A673 (cell line): ENCODE measurements at regions not wholly inside any gene's neighbourhood (a gene's known extent, or its start where the extent isn't known, plus 50 kb on each side); places are given as distances from the start of the nearest gene placed in this dataset.

ENCODE experiments used
- BruUV-seq: library from RNA; stranded (reverse); fragments of 400-500 nt; replicated peaks from 2 replicates; lab custom pipeline; 2021; lab: Mats Ljungman, UMichigan
- CTCF ChIA-PET: fragments of 300-600 bp; sonication (Branson Sonifier 250); formaldehyde crosslinking; loops from one replicate; lab custom pipeline; 2022; ENCODE audit warnings: antibody characterized with exemption; lab: Charles Lee
- POLR2A ChIA-PET: fragments of 300-600 bp; sonication (Branson Sonifier 250); formaldehyde crosslinking; loops from one replicate; lab custom pipeline; 2022; ENCODE audit warnings: antibody characterized with exemption; ENCODE audit not compliant: low non-redundant PET; lab: Charles Lee
- DNase-seq: peaks from one replicate; pipeline ENCODE4 v3.0.0-alpha.2; 2015; ENCODE audit warnings: low spot score
- H3K27ac ChIP-seq: fragments of 200-600 bp; sonication (generic); 2 replicates; pipeline ENCODE4 v1.5.1; 2016; ENCODE audit warnings: mixed run types, low read depth, mild to moderate bottlenecking, mixed read lengths, antibody characterized with exemption, low read length; ENCODE audit not compliant: poor library complexity, severe bottlenecking
- H3K27me3 ChIP-seq: fragments of 200-600 bp; sonication (generic); replicated peaks from 2 replicates; pipeline ENCODE4 v1.6.1; 2017; ENCODE audit warnings: mixed run types, low read depth, mild to moderate bottlenecking, mixed read lengths, antibody characterized with exemption, low read length; ENCODE audit not compliant: insufficient read depth, poor library complexity
- H3K36me3 ChIP-seq: fragments of 200-600 bp; sonication (generic); 2 replicates; pipeline ENCODE4 v1.6.1; 2016; ENCODE audit warnings: mixed run types, mild to moderate bottlenecking, mixed read lengths, antibody characterized with exemption, low read length; ENCODE audit not compliant: insufficient read depth, poor library complexity, severe bottlenecking
- H3K4me1 ChIP-seq: fragments of 200-600 bp; sonication (generic); 2 replicates; pipeline ENCODE4 v1.6.1; 2017; ENCODE audit warnings: mixed run types, mild to moderate bottlenecking, mixed read lengths, antibody characterized with exemption, low read length; ENCODE audit not compliant: insufficient read depth, poor library complexity, severe bottlenecking
- H3K4me3 ChIP-seq: fragments of 200-600 bp; sonication (generic); 2 replicates; pipeline ENCODE4 v1.5.1; 2016; ENCODE audit warnings: low read depth, mixed run types, mild to moderate bottlenecking, mixed read lengths, low read length; ENCODE audit not compliant: poor library complexity, severe bottlenecking
- H3K9me3 ChIP-seq: fragments of 200-600 bp; sonication (generic); 2 replicates; pipeline ENCODE4 v1.6.1; 2016; ENCODE audit warnings: mixed run types, low read depth, mild to moderate bottlenecking, mixed read lengths, antibody characterized with exemption, low read length; ENCODE audit not compliant: poor library complexity, severe bottlenecking
- EZH2 ChIP-seq: fragments of 200-600 bp; sonication (generic); IDR thresholded peaks from 2 replicates; pipeline ENCODE4 v1.6.1; 2017; ENCODE audit warnings: borderline replicate concordance, low read depth, mild to moderate bottlenecking, mixed read lengths, antibody characterized with exemption, low read length; ENCODE audit not compliant: poor library complexity, severe bottlenecking
- intact Hi-C: fragments of 100-400 bp; cut with micrococcal nuclease; formaldehyde crosslinking; loops from one replicate; pipeline ENCODE4 v1.10.0; 2022; ENCODE audit not compliant: unreplicated experiment
- TF ChIP-seq, protein P1 (sequence below): fragments of 300-800, 200-600 bp; sonication (generic); conservative IDR thresholded peaks from 2 replicates; pipeline ENCODE4 v1.5.1; 2017; ENCODE audit warnings: low read depth, mild to moderate bottlenecking, antibody characterized with exemption, low read length, moderate library complexity, mixed read lengths

DNA sequence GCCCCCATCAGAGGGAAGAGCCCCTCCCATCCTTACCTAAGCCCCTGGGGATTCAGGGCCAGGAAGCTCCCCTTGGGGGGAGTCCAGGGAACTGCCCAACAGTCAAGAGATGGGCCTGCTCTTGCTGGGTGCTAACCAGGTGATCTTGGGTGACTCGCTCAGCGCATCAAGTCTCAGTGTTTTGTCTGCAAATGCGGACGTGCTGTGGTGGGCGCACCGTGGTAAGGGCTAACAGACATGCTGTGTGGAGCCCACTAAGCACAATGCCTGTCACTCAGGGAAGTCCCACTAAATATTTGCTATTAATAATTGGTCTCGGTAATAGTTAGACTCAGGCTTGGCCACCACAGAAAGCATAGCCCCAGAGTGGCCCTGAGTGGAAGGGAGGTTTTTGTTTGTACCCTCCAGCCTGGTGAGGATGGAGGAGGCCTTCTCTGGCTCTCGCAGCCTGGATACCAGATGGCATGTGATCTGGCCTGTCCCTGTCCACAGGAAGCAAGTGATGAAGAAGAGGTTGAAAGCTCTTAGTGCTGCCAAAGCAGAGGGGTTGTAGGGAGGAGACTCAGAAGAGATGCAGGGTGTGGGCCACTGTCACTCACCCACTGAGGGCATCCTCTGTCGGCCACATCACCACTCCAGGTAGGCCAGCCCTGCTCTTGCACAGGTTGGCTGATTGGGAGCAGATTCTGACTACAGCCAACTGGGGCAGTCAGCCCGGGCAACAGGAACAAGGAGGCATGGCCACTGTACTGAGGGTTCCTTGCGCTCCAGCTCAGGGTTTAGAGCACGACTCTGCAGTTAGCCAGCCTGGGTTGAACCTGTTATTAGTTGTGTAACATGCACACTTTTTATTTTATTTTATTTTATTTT lies 69.8 kb upstream of the KSR1 start:
- Histone ChIP-seq H3K27me3 (no peaks in the 10 kb centered on the region), H3K4me1 (peaks cover 11% of the 10 kb centered on the region), H3K27ac (no peak overlapping the region), H3K9me3 (no peaks in the 10 kb centered on the region), H3K36me3 (no peaks in the 10 kb centered on the region), H3K4me3 (no peak overlapping the region)
- TF ChIP-seq EZH2: no peak
- TF ChIP-seq, protein P1, sequence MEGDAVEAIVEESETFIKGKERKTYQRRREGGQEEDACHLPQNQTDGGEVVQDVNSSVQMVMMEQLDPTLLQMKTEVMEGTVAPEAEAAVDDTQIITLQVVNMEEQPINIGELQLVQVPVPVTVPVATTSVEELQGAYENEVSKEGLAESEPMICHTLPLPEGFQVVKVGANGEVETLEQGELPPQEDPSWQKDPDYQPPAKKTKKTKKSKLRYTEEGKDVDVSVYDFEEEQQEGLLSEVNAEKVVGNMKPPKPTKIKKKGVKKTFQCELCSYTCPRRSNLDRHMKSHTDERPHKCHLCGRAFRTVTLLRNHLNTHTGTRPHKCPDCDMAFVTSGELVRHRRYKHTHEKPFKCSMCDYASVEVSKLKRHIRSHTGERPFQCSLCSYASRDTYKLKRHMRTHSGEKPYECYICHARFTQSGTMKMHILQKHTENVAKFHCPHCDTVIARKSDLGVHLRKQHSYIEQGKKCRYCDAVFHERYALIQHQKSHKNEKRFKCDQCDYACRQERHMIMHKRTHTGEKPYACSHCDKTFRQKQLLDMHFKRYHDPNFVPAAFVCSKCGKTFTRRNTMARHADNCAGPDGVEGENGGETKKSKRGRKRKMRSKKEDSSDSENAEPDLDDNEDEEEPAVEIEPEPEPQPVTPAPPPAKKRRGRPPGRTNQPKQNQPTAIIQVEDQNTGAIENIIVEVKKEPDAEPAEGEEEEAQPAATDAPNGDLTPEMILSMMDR: no peak
- no peak for DNase-seq
- POLR2A ChIA-PET: no interaction called here
- no TSS peak for BruUV-seq
- CTCF ChIA-PET: no interaction called here
- intact Hi-C loops: no loop called here

DNA sequence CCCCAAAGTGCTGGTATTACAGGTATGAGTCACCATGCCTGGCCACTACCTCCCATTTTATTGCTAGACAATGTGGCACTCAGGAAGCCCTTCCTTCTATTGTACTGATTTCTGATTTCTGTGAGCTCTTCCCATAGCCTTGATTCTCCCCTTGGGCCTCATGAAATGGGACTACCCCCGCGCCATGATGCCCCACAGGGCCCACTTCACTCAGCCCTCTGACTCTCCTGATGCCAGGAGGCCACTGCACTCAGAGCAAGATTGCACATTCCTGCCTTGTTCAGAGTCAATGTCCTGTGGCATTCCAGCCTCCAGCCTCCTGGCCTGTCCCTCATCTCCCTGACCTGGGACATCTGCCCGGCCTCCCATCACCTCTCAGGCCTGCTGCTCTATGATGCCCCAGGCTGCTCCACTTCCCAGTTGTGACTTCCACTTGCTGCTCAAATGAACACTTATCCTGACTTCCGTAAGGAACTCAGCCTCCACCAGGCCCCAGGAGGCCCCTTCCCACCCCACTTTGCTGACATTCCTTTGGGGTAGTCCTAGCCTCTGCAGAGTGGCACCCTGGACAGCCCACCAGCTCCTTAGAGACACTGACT lies 66.6 kb upstream of the KSR1 start:
- intact Hi-C loops: no loop called here
- CTCF ChIA-PET: interaction anchor here (0.6 kb wide), 1 partner anchor 45 kb away, joined by 3 read pairs; no protein-coding TSS in a partner anchor
- no peak for DNase-seq
- Histone ChIP-seq H3K27ac (no peak overlapping the region), H3K36me3 (no peaks in the 10 kb centered on the region), H3K27me3 (no peaks in the 10 kb centered on the region), H3K9me3 (no peaks in the 10 kb centered on the region), H3K4me1 (peaks cover 1% of the 10 kb centered on the region), H3K4me3 (no peak overlapping the region)
- no TSS peak for BruUV-seq
- no peak for TF ChIP-seq EZH2
- TF ChIP-seq, protein P1: no peak
- POLR2A ChIA-PET: no interaction called here

DNA sequence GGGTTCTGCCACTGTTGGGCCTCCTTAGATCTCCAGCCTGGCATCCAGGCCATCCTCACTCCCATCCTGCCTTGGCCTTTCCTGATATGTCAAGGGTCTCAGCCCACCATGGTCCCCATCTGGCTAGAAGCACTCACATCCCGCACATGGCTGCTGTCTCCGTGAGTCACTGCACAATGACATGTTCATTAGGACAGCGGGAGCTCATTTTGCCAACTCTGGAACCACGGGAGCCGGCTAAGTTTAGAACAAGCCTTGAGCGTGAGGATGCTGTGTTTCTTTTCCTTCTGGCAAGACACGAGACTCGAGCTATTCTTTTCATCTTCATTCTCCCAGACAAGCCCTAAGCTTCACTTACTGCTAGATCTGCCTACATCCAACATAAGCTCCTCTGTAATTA lies 65.7 kb upstream of the KSR1 start:
- Histone ChIP-seq H3K36me3 (no peaks in the 10 kb centered on the region), H3K27ac (no peak overlapping the region), H3K27me3 (no peaks in the 10 kb centered on the region), H3K4me1 (no peaks in the 10 kb centered on the region), H3K4me3 (no peak overlapping the region), H3K9me3 (peaks cover 3% of the 10 kb centered on the region)
- BruUV-seq: no TSS peak
- DNase-seq: no peak
- intact Hi-C loops: no loop called here
- TF ChIP-seq EZH2: no peak
- TF ChIP-seq, protein P1: no peak
- ChIA-PET CTCF (no interaction called here), POLR2A (no interaction called here)
